GM21529 (cell line): ENCODE measurements at regions not wholly inside any gene's neighbourhood (a gene's known extent, or its start where the extent isn't known, plus 50 kb on each side); places are given as distances from the start of the nearest gene placed in this dataset.
A peak's percentile ranks its signal among the peaks of the same experiment; 100 is the strongest.
"Not testable (repeated sequence)": the region's sequence is repeated elsewhere in the genome, so short reads cannot be mapped to it uniquely, and the experiment has no call there.

Source experiments
- ATAC-seq: cut with Tn5 transposase; IDR thresholded peaks from one replicate; pipeline ENCODE4 v1.9.1; 2021; ENCODE audit not compliant: unreplicated experiment

DNA sequence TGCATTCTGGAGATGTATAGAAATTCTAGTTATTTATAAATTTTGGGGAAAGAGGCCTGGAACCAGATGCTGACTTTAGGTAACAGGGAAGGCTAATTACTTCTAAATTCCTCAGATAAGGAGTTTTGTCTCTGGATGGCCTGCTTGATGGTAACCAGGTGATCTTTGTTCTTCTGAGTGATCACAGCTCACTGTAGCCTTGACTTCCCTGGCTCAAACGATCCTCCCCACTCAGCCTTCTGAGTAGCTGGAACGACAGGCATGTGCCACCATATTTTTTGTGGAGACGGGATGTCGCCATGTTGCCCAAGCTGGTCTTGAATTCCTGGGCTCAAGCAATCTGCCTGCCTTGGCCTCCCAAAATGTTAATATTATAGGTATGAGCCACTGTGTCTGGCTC, 54.4 kb upstream of the MSH6 start:
- ATAC-seq: no peak

DNA sequence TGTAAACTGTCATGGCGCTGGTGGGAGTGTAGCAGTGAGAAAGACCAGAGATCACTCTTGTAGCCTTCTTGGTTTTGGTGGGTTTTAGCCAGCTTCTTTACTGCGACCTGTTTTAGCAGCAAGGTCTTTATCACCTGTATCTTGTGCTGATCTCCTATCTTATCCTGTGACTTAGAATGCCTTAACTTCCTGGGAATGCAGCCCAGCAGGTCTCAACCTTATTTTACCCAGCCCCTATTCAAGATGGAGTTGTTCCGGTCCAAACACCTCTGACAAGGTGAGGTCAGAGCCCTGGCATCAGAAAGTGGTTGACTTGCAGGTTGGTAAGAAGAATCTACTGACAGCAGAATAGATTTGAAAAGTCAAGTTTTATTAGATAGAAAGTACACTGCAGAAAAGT, 55.0 kb upstream of the MSH6 start:
- no peak for ATAC-seq

DNA sequence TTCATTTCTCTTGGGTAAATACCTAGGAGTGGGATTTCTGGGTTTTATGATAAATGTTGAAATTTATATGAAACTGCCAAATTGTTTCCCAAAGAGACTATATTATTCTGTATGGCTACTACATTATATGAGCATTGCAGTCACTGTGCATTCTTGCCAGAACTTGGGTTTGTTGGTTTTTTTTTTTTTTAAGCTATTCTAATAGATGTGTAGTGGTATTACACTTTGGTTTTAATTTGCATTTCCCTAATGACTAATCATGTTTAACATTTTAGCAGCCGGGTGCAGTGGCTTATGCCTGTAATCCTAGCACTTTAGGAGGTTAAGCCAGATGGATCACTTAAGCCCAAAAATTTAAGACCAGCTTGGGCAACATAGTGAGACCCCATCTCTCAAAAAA, 56.0 kb upstream of the MSH6 start:
- not testable (repeated sequence) for ATAC-seq

DNA sequence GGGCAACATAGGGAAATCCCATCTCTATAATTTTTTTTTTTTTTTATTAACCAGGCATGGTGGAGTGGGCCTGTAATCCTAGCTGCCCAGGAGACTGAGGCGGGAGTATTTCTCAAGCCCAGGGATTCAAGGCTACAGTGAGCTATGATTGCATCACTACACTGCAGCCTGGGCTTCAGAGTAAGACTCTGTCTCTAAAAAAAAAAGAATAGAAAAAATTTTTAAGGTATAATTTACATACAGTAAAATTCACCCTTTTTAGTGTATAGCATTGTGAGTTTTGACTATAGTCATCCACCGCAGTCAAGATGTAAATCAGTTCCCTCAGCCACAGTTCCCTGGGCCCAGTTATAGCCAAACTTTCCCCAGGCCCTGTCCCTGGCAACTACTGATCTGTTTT, 57.1 kb upstream of the MSH6 start:
- ATAC-seq: no peak

DNA sequence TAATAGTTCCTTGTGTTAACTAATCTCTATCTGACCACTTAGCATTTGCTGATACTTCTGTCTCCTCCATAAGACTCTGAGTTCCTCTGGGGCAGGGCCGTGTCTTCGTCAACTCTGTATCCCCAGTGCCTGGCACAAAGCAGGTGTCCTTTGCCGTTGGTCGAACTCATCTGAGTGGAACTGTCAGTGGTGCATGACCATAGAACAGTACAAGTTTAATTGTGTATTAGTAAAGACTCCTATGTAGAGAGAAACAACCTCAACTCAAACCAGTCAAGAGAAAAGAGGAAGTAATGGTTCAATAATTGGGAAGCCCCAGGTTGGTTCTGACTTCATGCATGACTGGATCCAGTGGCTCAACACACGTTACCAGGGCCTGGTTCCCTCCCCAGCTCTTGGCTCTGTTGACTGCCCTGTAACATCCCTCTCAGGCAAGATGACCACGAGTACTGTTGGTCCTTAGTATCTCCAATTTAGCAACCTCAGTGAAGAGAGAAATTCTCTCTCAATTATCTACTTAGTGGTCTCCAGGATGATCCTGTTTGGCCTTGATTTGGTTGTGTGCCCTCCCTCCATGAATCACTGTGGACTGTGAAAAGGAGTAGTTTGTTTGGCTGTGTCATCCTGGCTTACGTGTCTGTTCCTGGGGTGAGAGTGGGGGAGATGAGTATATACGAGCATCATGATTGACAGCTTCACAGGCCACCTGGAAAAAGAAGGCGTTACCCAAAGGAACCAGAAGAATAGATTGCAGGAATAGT, 58.5 kb upstream of the MSH6 start:
- peak; percentile 90 for ATAC-seq

DNA sequence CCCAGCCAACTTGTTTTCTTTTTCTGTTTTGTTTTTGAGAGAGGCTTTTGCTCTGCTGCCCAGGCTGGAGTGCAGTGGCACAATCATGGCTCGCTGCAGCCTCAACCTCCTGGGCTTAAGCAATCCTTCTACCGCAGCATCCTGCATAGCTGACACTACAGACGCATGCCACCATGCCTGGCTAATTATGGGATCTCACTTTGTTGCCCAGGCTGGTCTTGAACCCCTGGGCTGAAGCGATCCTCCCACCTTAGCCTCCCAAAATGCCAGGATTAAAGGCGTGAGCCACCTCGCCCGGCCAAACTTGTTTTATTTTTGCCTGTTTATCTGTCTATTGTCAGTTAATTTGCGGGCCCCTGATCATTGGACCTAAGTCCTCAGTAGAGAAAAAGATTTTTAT, 61.6 kb upstream of the MSH6 start:
- no peak for ATAC-seq

DNA sequence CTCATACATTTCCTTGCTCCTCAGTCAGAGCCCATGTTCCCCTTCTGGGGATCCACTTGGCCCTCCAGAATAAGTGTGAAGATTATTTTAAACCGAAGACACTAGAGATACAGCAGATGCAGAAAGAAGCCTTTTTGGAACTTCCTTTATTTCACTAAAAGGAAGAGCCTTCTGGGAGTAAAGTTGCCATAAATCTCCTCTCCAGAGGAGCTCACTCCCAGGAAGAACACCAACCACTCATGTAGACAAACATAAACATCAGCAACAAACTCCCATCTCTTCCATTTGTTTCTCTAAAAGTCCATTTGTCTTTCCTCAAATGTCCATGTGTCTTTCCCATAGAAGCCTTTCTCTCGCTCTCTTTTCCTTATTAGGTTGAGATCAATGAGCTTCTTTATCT, 62.4 kb upstream of the MSH6 start:
- ATAC-seq: no peak

DNA sequence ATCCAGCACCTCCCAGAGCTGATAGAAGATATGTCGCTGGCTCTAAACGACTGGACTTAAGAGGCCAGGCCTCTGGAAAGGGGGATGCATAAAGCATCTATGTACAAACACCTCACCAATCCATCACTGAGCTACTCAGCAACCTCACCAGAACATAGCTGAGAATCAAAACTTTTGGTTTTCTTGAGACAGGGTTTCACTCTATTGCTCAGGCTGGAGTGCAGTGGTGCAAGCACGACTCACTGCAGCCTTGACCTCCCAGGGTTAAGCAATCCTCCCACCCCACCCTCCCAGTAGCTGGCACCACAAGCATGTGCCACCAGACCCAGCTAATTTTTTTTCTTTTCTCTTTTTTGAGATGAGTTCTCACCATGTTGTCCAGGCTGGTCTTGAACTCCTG, 62.9 kb upstream of the MSH6 start:
- ATAC-seq: no peak

DNA sequence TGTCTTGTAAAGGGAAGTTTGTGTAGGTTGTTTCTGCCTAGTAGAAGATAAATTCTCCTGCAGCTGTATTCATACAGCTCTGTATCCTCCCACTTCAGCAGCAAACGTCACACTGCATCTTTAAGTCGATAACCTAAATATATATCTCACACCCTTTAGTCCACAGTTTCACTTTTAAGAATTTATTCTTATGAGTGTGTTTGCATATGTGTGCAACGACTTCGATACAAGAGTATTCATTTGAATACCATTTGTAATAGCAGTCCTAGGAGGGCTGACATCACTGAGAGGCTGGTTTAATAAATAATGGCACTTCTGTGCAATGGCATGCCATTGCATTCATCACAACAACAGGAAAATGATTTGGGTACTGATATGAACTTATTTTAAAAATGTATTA, 63.8 kb upstream of the MSH6 start:
- ATAC-seq: peak; percentile 63

DNA sequence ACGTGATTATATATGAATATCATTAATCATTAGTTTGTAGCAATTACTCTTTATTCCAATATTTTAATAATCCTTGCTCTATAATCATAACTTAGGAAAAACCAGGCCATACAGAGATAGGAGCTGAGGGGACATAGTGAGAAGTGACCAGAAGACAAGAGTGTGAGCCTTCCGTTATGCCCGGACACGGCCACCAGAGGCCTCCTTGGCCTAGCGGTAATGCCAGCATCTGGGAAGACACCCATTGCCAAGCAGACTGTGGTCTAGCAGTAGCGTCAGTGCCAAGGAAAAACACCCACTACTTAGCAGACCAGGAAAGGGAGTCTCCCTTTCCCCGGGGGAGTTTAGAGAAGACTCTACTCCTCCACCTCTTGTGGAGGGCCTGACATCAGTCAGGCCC, 66.6 kb upstream of the MSH6 start:
- ATAC-seq: not testable (repeated sequence)

DNA sequence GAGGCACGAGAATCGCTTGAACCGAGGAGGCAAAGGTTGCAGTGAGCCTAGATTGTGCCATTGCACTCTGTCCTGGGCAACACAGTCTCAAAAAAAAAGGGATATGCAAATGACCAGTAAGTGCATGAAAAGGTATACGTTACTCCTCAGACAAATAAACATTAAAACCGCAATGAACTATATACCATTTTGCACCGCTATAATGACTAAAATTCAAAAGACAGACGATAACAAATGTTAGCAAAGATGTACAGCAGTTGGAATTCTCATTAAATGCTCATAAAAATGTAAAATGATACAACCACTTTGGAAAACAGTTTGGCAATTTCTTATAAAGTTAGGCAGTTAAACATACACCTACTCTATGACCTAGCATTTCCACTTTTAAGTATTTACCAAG, 67.4 kb upstream of the MSH6 start:
- no peak for ATAC-seq

DNA sequence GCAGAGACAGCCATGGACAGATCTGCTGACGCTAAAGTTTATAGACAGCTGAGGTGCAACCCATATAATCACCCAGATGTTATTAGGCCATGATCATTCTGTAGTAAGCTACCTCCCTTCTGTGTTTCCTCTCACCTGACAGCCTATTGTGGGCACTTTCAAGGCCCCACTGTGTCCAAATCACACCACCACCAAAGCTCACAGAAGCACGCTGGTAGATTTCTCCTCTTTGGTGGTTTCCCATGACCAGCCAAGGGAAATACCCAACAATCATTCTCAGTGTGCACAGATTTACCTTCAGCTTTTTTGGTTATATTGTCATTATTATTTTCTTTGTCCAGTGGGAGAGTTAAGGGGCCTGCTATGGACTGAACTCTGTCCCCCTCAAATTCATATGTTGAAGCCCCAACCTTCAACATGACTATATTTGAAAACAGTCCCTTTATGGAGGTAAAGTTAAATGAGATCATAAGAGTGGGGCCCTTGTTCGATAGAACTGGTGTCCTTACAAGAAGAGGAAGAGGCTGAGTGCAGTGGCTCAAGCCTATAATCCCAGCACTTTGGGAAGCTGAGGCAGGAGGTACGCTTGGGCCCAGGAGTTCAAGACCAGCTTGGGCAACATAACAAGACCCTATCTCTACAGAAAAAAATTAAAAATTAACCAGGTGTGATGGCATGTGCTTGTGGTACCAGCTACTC, 74.0 kb upstream of the MSH6 start:
- ATAC-seq: peak; percentile 80

DNA sequence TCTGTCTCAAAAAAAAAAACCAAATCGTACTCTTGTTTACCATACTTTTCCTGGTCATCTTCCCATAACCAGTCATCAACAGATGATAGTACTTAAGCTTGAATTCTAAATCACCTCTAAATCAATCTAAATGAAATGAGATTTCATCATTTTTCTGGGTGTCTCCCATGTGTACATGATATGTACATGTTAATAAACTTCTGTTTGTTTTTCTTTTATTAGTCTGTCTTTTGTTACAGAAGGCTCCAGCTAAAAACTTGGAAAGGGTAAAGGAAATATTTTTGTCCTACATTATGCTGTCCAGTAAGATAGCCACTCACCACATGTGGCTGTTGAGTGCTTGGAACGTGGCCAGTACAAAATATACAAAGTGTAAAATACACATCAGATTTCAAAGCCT, 78.7 kb upstream of the MSH6 start:
- no peak for ATAC-seq

DNA sequence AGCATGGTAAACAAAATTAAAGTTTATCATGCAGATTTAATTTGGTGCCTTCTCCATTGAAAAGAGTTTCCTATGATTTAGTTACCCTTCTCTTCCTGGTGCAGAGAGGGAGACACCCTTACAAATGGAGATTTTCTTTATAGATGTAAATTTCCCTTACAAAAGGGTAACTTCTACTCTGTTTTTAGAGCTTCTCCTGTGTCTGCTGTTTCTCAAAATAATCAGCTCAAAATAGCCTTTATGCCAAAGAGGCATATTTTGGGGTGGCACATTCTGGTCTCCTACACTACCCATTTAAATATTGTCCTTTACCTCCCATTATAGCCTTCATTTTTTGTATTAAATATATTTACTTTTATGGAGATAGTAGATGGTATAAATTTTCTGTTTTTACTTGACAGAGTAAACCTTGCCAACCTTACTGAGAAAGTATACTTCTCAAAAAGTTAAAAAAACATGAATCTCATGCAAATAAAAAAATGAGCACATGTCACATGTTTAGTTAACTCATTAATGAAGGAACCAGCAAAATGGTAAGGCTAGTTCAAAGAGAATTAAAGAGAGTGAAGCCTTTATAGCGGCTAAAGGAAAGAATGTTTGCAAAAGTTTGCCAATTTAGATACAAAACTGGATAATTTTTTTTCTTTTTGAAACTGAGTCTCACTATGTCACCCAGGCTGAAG, 83.3 kb upstream of the MSH6 start:
- ATAC-seq: no peak

DNA sequence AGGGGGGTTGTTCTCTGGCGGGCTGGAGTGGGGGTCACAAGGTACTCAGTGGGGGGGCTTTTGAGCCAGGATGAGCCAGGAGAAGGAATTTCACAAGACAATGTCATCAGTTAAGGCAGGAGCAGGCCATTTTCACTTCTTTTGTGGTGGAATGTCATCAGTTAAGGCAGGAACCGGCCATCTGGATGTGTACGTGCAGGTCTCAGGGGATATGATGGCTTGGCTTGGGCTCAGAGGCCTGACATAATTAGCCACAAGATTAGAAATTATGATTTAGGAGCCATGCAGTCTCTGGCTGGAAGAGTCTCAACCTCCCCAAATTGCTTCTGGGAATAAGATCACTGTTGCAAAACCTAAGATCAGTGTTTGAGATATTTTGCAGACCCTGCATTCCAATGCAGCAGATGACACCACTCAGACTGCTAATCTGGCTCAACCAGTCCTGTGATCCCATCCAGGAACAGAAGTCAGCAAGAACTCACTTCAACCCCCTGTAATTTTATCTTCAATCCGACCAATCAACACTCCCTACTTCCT, 84.4 kb upstream of the MSH6 start:
- not testable (repeated sequence) for ATAC-seq

DNA sequence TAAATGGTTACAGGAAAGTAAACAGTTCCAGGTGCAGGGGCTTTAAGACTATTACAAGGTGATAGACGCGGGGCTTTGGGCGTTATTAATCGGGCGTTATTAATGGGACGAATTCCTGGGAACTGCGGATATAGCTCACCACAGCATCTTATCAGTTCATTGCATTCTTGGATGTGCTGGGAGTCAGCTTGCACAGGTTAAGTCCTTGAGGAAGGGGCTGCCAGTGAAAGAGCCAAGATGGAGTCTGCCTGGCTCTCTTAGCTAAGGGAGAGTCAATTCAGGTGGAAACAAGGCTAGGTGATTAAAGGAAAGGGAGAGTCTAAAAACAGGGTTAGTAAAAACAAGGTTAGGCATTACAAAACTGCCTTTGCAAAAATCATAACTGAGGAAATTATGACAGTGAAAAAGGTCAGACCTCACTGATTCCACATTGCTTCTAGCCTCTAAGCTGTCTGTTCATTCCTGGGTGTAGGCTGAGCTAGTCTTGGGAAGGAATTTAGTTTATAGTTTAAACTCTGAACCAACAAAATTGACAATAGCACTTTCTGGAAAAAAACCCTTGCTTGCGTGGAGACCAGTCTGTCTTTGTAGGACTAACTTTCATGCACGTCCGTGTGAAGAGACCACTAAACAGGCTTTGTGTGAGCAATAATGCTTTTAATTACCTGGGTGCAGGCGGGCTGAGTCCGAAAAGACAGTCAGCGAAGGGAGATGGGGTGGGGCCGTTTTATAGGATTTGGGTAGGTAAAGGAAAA, 85.1 kb upstream of the MSH6 start:
- ATAC-seq: not testable (repeated sequence)

DNA sequence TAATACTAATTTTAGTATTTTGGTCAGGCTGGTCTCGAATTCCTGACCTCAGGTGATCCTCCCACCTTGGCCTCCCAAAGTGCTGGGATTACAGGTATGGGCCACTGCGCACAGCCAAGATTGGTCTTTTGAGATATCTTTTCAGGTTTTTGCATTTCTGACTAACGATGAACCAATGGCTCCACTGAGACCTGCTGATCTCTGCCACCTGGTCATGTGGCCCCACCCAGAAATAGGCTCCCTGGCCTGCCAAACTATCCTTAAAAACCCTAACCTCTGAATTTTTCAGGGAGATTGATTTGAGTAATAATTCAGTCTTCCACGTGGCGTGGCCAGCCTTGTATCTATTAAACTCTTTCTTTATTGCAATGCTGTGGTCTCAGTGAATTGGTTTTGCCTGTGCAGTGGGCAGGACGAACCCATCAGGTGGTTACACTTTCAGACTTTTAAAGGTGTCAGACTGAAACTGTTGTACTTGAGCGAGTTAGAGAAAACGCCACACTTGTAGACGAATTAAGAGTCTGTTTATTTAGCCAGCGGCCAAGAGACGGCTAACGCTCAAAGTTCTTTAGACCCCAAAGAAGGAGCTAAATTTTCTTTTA, 85.8 kb upstream of the MSH6 start:
- ATAC-seq: peak; percentile 82

DNA sequence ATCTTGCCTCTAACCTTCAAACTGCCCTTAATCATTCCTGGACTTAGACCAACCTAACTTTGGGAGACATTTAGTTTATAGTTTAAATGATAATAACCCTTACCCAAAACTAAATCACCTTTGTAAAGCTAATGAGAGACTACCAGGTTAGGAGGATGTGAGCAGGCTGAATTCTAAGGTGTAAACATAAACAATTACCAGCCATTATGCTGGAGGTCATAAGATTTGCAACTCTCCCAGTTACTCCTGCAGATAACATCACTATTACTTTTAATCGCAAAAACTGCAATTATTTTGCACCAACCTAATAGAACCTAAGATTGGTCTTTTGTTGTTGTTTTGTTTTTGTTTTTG, 86.5 kb upstream of the MSH6 start:
- no peak for ATAC-seq

DNA sequence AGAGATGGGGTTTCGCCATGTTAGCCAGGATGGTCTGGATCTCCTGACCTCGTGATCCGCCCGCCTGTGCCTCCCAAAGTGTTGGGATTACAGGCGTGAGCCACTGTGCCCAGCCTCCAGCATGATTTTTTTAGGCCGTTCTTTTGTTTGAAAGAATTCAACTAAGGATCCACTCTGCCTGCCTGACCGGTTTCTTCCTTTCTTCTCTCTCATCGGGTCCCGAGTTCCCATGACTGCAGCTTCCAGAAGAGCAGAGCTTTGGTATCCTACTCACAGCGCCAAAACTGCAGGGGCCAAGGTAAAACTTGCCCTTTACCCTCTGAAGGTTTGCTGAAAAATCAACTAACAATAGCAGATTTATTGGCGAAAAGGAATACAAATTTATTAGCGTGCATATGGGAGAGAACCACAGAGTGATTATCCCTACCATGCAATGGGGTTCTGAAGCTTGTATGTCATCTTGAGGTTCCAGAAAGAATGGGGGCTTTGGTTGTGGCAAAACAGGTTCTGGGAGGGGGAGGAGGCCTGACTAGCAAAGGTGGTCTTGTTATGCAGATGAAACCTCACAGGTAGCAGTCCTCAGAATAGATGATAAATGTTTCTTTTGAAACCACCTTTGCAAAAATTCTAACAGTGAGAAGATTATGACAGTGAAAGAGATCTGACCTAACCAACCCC, 87.0 kb upstream of the MSH6 start:
- ATAC-seq: no peak

DNA sequence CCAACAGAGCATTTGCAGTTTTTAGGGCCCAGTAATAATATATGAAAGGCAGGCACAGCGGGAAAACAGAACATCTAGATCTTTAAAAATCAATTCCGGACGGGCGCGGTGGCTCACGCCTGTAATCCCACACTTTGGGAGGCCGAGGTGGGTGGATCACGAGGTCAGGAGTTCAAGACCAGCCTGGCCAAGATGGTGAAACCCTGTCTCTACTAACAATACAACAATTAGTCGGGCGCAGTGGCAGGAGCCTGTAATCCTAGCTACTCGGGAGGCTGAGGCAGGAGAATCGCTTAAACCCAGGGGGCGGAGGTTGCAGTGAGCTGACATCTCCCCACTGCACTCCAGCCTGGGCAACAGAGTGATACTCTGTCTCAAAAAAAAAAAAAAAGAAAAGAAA, 88.5 kb upstream of the MSH6 start:
- ATAC-seq: not testable (repeated sequence)
